Smooth muscle cell (in vitro differentiated cells): ENCODE measurements at regions not wholly inside any gene's neighbourhood (a gene's known extent, or its start where the extent isn't known, plus 50 kb on each side); places are given as distances from the start of the nearest gene placed in this dataset.

ENCODE experiments used
- DNase-seq: peaks from one replicate; lab custom pipeline; 2025; ENCODE audit not compliant: unreplicated experiment; lab: John Stamatoyannopoulos, UW
- H2AFZ ChIP-seq: fragments of 200-600 bp; sonication (generic); 2 replicates; pipeline ENCODE4 v1.6.0; 2016; ENCODE audit warnings: antibody characterized with exemption, low read depth, mild to moderate bottlenecking
- H3F3A ChIP-seq: fragments of 200-600 bp; sonication (generic); 2 replicates; pipeline ENCODE4 v1.6.0; 2017; ENCODE audit warnings: antibody characterized with exemption, low read depth
- H3K27ac ChIP-seq: fragments of 200-600 bp; sonication (generic); 2 replicates; pipeline ENCODE4 v1.5.1; 2016; ENCODE audit warnings: low read depth, mild to moderate bottlenecking
- H3K27me3 ChIP-seq: fragments of 200-600 bp; sonication (generic); 2 replicates; pipeline ENCODE4 v1.6.1; 2016; ENCODE audit warnings: low read depth, mild to moderate bottlenecking
- H3K36me3 ChIP-seq: fragments of 200-600 bp; sonication (generic); 2 replicates; pipeline ENCODE4 v1.5.1; 2016; ENCODE audit warnings: low read depth
- H3K4me1 ChIP-seq: fragments of 200-600 bp; sonication (generic); 2 replicates; pipeline ENCODE4 v1.5.1; 2016; ENCODE audit warnings: low read depth
- H3K4me2 ChIP-seq: fragments of 200-600 bp; sonication (generic); 2 replicates; pipeline ENCODE4 v1.6.0; 2016; ENCODE audit warnings: mild to moderate bottlenecking
- H3K4me3 ChIP-seq: fragments of 200-600 bp; sonication (generic); 2 replicates; pipeline ENCODE4 v1.5.1; 2016; ENCODE audit warnings: mild to moderate bottlenecking
- H3K79me2 ChIP-seq: fragments of 200-600 bp; sonication (generic); 2 replicates; pipeline ENCODE4 v1.6.0; 2016; ENCODE audit warnings: low read depth, mild to moderate bottlenecking
- H3K9ac ChIP-seq: fragments of 200-600 bp; sonication (generic); 2 replicates; pipeline ENCODE4 v1.6.0; 2016; ENCODE audit warnings: low read depth
- H3K9me3 ChIP-seq: fragments of 200-600 bp; sonication (generic); replicated peaks from 2 replicates; pipeline ENCODE4 v1.5.1; 2016; ENCODE audit warnings: low read depth
- H4K20me1 ChIP-seq: fragments of 200-600 bp; sonication (generic); 2 replicates; pipeline ENCODE4 v1.6.0; 2016; ENCODE audit warnings: low read depth
- CTCF ChIP-seq: fragments of 200-600 bp; sonication (generic); IDR thresholded peaks from 2 replicates; pipeline ENCODE4 v1.5.1; 2017; ENCODE audit warnings: borderline replicate concordance, mild to moderate bottlenecking, antibody characterized with exemption; ENCODE audit not compliant: insufficient read depth, poor library complexity, severe bottlenecking
- WGBS: methylation state at CpG from one replicate; pipeline ENCODE4 v1.1.7; 2016; ENCODE audit warnings: low lambda C conversion rate; 5-methylcytosine and 5-hydroxymethylcytosine counted together

- no peak overlapping the region for H2AFZ ChIP-seq
- no peak for DNase-seq
- H3K4me2 ChIP-seq: no peak overlapping the region
- no peaks in the 10 kb centered on the region for H3F3A ChIP-seq
- H3K9ac ChIP-seq: no peak overlapping the region
- H3K79me2 ChIP-seq: no peaks in the 10 kb centered on the region
- TF ChIP-seq CTCF: no peak
- no peaks in the 10 kb centered on the region for H3K27me3 ChIP-seq
- H4K20me1 ChIP-seq: no peaks in the 10 kb centered on the region
- H3K9me3 ChIP-seq: no peaks in the 10 kb centered on the region
- no peak overlapping the region for H3K27ac ChIP-seq
- H3K4me3 ChIP-seq: no peak overlapping the region
- WGBS: 81% methylated on average over 3 of the region's 3 CpGs
- no peaks in the 10 kb centered on the region for H3K36me3 ChIP-seq
- H3K4me1 ChIP-seq: no peaks in the 10 kb centered on the region
These were observed 198.1 kb upstream of the NCAM2 start for GRCh38 chr21:20800106-20800505.

GRCh38 chr21:20802201-20802600 is 196.0 kb upstream of the NCAM2 start:
- TF ChIP-seq CTCF: no peak
- Histone ChIP-seq H3K79me2 (no peaks in the 10 kb centered on the region), H3K4me2 (no peak overlapping the region)

GRCh38 chr21:20802631-20803260 is 195.5 kb upstream of the NCAM2 start:
- Histone ChIP-seq H3K9me3 (no peaks in the 10 kb centered on the region), H2AFZ (no peak overlapping the region), H3K27ac (no peak overlapping the region), H4K20me1 (no peaks in the 10 kb centered on the region), H3K9ac (no peak overlapping the region), H3K79me2 (no peaks in the 10 kb centered on the region), H3K27me3 (no peaks in the 10 kb centered on the region), H3K4me2 (no peak overlapping the region), H3F3A (no peaks in the 10 kb centered on the region), H3K36me3 (no peaks in the 10 kb centered on the region), H3K4me1 (no peaks in the 10 kb centered on the region), H3K4me3 (no peak overlapping the region)
- TF ChIP-seq CTCF: no peak
- DNase-seq: no peak
- 88% methylated on average over 8 of the region's 8 CpGs for WGBS

More at GRCh38 chr21:20802201-20802600, 196.0 kb upstream of the NCAM2 start:
- Histone ChIP-seq H4K20me1 (no peaks in the 10 kb centered on the region), H2AFZ (no peak overlapping the region), H3F3A (no peaks in the 10 kb centered on the region), H3K27me3 (no peaks in the 10 kb centered on the region), H3K4me3 (no peak overlapping the region), H3K27ac (no peak overlapping the region), H3K9ac (no peak overlapping the region), H3K36me3 (no peaks in the 10 kb centered on the region), H3K4me1 (no peaks in the 10 kb centered on the region), H3K9me3 (no peaks in the 10 kb centered on the region)
- WGBS: 89% methylated on average over 4 of the region's 4 CpGs
- DNase-seq: no peak

- Histone ChIP-seq H3K27ac (no peak overlapping the region), H3K9me3 (no peaks in the 10 kb centered on the region)
- no peak for DNase-seq
These were observed 186.5 kb upstream of the NCAM2 start for GRCh38 chr21:20811702-20812101.

More at GRCh38 chr21:20811702-20812101, 186.5 kb upstream of the NCAM2 start:
- WGBS: 86% methylated on average over 6 of the region's 6 CpGs
- Histone ChIP-seq H3K27me3 (no peaks in the 10 kb centered on the region), H3F3A (no peaks in the 10 kb centered on the region), H4K20me1 (no peaks in the 10 kb centered on the region), H3K4me2 (no peak overlapping the region), H3K79me2 (no peaks in the 10 kb centered on the region), H3K4me3 (no peak overlapping the region), H3K36me3 (no peaks in the 10 kb centered on the region), H2AFZ (no peak overlapping the region), H3K4me1 (no peaks in the 10 kb centered on the region), H3K9ac (no peak overlapping the region)
- no peak for TF ChIP-seq CTCF
